ENCODE measurements at regions not wholly inside any gene's neighbourhood (a gene's known extent, or its start where the extent isn't known, plus 50 kb on each side); places are given as distances from the start of the nearest gene placed in this dataset.

DNA sequence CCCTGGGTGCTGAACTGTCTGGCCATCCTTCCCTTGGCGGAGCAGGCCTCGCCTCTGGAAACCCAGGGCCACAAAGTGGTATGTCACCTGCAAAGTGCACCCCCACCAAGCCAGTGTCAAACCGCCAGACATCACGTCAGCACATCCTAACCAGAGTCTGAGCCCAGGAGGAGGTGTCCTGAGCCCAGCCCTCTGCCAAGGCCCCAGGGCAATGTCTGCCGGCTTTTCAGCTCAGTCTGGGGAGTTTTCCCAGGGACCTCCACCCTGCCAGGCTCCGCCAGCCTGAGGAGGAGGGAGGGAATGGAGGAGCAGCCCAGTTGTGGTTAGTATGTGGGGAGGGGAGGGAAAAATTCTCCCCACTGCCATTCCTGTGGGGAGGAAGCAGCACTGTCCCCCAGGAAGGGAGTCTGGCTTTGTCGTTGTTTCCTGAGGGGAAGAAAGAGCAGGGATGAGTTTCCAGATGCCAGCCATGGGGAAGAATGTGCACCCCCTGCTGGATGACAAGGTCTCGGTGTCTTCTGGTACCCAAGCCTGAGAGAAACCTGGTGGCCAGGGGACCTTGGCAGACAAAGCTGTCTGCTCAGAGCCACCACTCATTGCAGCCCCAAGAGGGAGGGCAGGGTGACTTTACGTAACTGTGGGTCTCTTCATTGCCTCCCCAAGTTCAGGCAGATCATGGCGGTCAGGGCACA is 81.4 kb upstream of the CD82 start:
- H3K27ac ChIP-seq = no peak overlapping the region
- TF ChIP-seq, protein P1, sequence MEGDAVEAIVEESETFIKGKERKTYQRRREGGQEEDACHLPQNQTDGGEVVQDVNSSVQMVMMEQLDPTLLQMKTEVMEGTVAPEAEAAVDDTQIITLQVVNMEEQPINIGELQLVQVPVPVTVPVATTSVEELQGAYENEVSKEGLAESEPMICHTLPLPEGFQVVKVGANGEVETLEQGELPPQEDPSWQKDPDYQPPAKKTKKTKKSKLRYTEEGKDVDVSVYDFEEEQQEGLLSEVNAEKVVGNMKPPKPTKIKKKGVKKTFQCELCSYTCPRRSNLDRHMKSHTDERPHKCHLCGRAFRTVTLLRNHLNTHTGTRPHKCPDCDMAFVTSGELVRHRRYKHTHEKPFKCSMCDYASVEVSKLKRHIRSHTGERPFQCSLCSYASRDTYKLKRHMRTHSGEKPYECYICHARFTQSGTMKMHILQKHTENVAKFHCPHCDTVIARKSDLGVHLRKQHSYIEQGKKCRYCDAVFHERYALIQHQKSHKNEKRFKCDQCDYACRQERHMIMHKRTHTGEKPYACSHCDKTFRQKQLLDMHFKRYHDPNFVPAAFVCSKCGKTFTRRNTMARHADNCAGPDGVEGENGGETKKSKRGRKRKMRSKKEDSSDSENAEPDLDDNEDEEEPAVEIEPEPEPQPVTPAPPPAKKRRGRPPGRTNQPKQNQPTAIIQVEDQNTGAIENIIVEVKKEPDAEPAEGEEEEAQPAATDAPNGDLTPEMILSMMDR (conservative IDR thresholded peaks at IDR 0.05) = peak; percentile 38

DNA sequence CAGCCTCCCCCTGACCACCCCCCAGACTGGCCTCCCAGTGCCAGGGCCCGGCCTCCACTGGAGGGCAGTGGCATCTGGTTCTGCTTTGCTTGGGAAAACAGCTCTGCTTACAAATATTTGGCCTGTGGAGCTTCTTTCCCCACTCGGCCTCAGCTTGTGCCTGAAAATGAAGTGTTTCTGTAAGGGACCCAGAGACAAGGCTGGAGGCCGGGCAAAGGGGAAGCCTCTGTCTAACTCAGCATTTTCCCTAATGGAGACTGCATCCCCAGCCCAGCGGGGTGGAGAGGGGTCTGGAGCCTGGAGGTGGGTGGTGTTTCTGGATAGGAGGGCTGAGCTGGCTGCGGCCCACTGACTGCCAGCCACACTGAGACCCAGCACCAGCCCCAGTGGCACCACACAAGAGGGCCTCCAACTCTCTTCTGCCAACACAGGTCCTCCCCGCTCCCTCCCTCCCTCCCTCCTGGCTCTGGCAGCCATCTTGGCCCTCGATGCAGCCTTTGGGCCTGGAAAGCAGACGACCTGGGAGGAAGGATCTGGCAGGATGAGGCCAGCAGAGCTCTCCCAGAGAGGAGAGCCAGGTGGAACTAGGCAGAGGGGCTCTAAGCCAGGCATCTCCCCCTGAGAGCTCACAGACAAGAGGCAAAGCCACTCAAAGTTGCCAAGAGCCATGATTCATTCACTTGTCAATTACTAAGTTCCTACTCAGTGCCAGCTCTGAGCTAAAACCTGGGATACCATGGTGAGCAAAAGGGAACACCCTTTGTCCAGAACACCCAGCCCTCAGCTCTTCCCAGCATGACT is 77.1 kb upstream of the CD82 start:
- TF ChIP-seq, protein P1 (conservative IDR thresholded peaks at IDR 0.05) = no peak

DNA sequence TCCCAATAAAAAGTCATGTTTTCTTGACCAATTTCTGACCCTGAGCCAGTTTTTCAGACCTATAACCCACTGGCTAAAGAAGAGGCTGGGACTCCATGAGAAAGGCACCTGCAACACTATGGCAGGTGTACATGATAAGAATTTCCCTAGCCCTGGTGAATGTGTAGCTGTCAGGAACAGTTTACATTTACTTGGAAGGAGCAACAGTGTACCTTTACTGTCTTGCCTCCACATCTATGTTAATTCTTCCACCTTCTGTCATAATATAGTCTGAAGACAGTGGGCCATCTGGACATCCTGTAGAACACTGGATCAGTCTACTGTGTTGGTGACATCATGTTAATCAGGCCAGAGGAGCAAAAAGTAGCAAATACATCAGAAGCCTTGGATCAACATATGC is 72.1 kb upstream of the CD82 start:
- TF ChIP-seq, protein P1 (conservative IDR thresholded peaks at IDR 0.05) = no peak
- no peak overlapping the region for H3K27ac ChIP-seq

More for the DNA sequence above, 77.1 kb upstream of the CD82 start:
- no peak overlapping the region for H3K27ac ChIP-seq

DNA sequence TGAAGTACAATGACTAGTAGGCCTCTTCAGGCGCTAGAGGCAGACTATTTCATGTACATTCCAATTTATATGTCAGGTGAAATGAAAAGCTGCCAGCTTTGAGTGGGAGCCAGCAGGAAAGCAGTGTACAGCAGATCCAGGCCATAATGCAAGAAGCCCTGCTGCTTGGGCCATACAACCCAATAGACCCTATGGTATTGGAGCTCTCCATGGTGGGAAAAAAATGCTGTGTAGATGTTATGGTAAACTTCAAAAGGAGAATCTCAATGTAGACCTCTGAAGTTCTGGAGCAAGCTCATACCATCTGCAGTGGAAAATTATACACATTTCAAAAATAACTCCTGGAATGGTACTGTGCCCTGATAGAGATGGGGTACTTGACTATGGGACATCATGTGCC is 71.5 kb upstream of the CD82 start:
- TF ChIP-seq, protein P1 (conservative IDR thresholded peaks at IDR 0.05) = no peak
- no peak overlapping the region for H3K27ac ChIP-seq

DNA sequence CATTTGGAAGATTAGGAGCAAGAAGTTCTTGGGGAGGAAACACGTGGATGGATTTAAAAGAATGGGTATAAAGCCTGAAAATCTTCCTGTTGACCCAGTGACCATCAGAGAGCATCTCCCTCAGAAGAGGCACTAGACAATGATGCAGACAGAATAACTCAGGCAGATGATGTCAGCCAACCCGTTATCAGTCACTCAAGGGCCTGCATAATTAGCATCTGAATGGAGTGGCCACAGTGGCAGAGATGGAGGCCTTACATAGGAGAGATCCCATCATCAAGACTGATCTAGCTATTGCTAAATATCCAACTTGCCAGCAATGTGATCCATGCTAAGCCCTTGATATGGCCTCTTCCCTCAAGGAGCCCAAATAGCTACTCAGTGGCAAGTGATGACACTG is 70.7 kb upstream of the CD82 start:
- no peak overlapping the region for H3K27ac ChIP-seq
- TF ChIP-seq, protein P1 (conservative IDR thresholded peaks at IDR 0.05) = no peak

DNA sequence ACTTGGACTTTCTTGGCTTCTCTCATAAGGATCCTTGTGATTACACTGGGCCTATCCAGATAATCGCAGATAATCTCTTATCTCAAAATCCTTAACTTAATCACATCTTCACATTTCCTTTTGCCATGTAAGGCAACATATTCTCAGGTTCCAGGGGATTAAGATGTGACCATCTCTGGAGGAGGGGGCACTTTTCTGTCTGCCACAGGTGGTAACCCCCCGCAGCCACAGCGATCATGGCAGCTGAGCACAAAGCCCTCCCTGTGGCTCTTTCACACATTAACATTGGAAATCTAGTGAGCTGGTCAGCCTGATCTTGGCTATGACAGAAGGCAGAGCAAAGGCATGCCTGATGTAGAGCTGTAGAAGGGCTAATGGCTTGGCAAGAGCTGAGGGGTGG is 69.1 kb upstream of the CD82 start:
- TF ChIP-seq, protein P1 (conservative IDR thresholded peaks at IDR 0.05) = no peak
- H3K27ac ChIP-seq = no peak overlapping the region

DNA sequence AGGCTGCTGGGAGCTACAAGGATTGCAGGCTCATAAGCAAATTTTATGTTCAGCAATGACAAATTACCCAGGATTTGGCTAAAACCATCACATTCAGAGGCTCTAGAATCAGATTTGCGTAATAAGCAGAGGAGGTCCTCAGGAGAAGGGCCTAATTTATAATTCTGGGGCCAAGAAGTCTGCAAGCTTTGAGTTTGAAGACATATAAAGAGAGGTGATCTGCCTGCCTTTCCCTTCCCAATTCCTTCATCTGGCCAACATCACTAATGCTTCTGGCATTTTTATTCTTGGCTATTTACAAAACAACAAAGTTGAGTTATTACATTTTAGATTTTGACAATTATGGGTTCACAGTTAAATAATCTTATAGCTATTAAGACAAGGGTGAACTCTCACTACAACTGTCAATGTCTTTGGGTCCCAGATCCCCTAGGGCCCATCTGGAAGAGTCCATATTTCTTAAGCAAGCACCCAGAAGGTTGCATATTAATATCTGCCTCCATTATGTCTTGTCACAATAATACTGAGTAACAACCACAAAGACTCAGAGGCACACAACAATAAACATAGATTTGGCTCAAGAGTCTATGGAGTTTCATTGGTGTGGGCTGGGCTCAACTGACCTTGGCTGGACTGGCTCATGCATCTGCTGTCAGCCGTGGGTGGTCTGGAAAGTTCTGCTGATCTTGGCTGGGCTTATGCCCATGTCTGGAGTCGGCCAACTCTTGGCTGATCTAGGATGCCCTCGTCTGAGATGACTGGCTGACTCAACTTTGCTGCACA is 67.2 kb upstream of the CD82 start:
- no peak overlapping the region for H3K27ac ChIP-seq
- TF ChIP-seq, protein P1 (conservative IDR thresholded peaks at IDR 0.05) = no peak

Data from VCaP (cell line).